CD1c-positive myeloid dendritic cell (primary cell): ENCODE measurements at regions not wholly inside any gene's neighbourhood (a gene's known extent, or its start where the extent isn't known, plus 50 kb on each side); places are given as distances from the start of the nearest gene placed in this dataset.
"Not testable (repeated sequence)": the region's sequence is repeated elsewhere in the genome, so short reads cannot be mapped to it uniquely, and the experiment has no call there.

Experiments
- DNase-seq: peaks from one replicate; pipeline ENCODE4 v3.0.0-alpha.2; 2016; ENCODE audit errors: extremely low spot score

DNA sequence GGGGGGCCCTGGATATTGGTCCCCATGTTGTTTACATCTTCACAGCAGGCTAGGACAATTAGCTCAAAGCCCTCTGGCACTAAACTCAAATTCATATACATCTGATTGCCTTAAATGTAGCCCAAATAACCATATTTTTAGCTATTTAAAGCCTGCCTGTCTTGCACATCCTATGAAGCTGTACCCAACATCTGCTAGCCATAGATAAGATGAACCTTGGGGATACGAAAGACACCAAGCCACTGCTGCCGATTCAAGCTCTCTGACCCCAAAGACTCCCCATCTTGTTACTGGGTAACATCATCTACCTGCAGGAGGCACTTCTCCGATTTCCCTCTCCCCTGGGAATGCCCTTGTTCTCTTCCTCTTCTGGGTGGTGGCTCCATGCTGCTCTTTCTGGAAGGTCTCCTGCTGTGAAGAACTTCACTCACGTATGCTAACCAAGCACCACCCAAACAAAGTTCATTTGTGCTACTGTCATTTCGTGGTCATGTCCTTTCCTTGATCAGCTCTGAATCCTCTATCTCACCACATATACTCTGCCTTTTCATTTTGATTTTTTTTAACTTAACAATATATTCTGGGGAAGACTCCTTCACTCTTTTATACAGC lies 107.7 kb upstream of the ATXN3L start:
- DNase-seq, result no peak

DNA sequence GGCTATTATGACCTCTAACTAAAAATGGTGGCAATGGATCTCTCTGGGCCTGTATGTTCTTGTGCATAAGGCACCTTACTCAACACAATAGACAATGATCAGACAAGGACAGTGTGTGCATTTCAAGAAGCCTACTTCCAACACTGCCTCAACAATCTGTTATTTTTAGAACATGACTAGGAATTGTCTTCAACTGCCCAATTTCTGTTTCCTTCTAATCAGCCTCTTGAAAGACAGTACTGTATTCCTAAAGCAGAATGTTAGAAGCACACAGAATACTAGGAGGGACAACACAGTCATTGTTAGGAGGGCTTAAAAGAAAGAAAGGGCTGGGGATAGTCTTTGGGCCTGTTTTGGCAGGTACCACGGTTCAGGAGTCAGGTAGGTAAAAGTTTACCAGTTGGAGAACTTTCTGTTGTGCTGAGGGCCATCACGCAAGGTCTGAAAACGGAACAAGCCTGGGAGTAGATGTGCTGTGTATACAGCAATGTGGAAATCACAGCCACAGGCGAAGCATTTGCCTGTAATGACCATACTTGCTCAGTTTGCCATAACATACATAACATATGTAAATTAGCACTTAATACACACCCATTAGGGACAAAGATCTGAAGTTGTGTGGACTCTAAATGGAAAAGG lies 100.8 kb upstream of the ATXN3L start:
- no peak for DNase-seq

DNA sequence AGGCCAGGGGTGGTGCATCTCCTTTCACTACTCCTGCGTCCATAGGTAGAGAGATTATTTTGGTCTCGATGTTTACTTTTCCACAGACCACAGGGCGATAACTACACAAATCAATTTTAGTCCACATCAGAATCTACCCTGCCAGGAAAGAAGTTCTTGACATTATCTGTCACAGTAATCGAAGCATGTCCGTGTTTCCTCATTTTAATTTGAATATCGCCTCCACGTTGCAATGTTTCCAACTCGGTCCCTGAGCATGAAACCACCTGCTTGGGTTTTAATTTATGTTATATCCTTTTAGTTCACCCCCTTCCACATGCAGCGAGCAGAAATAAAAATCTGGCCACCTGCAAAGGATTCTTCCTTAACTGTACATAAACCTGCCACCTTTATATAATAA lies 100.1 kb upstream of the ATXN3L start:
- DNase-seq, result no peak

GRCh38 chrX:13419276-13419675 lies 99.4 kb upstream of the ATXN3L start:
- DNase-seq, result no peak

DNA sequence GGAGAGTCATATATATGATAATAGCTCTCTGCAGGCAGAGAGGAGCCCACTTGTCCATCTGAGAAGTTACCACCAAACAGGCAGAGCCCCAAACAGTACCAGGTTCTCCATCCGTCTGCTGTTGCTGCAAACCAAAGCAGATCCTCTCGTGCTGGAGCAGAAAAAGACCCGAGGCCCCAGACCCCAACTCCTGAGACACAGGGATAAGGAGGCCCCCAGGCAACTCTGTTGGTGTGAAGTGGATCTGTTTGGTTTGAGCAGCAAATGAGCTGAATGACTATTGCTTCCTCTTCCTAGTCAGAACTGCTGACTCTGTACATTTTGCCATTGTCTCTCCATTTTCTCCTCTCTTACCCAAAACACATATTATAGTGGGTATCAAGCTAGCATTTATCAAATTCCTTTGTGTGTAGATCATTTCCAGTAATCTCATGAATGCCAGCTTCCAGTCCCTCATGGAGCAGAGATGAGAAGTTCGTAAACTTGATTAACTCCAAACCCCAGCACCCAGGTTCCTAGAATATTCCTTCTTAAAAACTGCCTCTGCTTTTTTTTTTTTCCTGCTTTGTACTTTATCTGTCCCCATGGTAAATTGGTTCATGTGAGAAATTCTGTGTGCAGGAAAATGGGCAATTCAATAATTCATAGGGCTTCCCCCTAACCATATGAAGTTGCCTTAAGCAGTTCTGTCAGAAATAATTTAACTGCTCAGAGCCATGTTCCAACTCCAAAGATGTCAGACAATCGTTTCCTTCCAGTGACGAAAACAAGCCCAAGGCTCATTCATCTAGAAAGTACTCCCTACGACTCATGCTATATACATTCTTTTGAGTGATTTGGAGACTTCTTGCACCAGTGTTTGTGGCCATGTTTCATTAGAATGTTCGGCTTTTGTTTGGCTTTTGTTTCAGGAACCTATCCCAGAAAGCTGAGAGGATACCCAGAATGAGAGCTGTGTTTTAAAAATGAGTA lies 98.6 kb upstream of the ATXN3L start:
- DNase-seq, result no peak

- DNase-seq, result no peak
Measured at GRCh38 chrX:13415509-13415908, 95.7 kb upstream of the ATXN3L start.

- no peak for DNase-seq
Measured at GRCh38 chrX:13414006-13414647, 94.3 kb upstream of the ATXN3L start.

DNA sequence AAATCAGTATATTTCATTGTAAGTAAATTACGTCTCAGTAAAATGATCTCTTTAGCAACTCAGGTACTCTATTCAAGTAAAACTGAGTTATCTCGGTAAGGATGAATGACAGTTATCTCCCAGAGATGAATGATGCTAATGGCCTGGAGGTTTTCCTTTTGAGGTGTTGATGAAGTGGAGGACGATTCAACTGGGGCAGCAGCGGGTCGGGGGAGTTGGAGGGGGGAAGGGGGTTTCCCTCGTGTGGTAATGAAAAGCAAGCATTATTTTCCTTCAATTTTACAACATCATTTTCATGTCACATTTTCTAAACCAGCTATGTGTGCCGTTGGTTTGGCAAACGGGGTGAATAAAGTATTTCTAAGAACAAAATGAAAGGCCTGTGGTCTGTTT lies 92.4 kb upstream of the ATXN3L start:
- no peak for DNase-seq

DNA sequence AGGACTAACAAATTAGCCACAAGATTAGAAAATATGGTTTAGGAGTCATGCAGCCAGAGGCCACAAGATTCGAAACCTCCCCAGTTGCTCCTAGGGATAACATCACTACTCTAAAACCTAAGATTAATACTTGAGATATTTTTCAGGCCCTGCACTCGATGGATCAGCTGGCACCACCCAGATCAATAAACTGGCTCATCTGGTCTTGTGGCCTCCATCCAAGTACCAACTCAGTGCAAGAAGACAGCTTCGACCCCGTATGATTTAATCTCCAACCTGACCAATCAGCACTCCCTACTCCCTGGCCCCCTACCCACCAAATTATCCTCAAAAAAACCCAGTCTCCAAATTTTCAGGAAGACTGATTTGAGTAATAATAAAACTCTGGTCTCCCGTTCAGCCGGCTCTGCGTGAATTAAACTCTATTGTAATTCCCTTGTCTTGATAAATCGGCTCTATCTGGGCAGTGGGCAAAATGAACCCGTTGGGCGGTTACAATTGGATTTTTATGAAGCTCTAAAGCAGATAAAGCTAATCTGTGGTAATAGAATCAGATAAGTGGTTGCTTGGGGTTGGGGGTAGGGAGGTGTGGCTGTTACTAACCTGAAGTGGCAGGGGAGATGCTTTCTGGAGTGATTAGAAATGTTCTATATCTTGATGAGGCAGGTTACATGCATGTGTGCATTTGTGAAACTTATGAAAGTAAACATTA lies 91.8 kb upstream of the ATXN3L start:
- no peak for DNase-seq

DNA sequence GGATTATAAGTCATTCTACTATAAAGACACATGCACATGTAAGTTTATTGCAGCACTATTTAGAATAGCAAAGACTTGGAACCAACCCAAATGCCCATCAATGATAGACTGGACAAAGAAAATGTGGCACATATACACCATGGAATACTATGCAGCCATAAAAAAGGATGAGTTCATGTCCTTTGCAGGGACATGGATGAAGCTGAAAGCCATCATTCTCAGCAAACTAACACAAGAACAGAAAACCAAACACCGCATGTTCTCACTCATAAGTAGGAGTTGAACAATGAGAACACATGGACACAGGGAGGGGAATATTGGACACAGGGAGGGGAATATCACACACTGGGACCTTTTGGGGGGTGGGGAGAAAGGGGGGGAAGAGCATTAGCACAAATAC lies 88.7 kb upstream of the ATXN3L start:
- DNase-seq, result not testable (repeated sequence)

- DNase-seq, result not testable (repeated sequence)
Measured at GRCh38 chrX:13404777-13405176, 84.9 kb upstream of the ATXN3L start.

DNA sequence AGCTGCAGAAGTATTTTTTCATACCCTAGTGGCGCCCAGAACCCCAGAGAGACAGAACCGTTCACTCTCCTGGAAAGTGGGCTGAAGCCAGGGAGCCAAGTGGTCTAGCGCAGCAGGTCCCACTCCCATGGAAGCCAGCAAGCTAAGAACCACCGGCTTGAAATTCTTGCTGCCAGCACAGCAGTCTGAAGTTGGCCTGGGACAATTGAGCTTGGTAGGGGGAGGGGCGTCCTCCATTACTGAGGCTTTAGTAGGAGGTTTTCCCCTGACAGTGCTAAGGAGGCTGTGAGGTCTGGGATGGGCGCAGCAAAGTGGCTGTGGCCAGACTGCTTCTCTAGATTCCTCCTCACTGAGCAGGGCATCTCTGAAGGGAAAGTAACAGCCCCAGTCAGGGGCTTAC lies 84.5 kb upstream of the ATXN3L start:
- no peak for DNase-seq

DNA sequence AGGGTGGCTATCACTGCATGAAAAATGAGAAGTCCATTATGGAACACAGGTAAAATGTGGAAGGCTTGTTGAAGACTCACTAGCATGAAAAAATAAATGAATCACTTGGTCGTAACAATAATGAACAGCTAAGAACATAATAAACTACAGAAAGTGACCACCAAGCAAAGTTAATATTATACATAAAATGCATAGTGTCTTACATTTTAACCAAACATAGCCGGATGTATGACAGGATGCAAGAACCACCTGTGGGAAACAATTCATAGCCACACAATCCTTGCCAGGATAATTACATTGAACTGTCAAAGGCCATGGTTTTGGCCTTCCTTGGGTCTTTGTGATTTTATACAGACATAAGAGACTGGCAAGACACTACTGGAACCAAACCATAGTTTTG lies 81.9 kb upstream of the ATXN3L start:
- DNase-seq, result no peak

DNA sequence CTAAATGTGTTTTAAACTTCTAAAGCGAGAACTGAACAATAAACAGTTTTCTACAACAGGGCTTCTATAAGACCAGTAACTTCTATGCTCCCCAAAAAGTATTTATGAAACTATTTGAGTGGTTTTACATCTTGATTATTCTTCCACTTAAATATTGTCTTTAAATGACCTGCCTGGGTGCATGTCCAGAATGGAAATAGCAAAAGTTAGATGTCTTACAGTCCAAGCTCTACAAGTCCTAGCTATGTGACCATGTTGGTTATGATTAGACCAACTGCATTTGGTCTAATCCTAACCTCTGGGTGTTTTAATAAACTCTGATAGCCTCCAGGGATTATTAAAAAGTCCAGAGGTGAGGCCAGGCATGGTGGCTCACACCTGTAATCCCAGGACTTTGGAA lies 79.0 kb upstream of the ATXN3L start:
- DNase-seq, result no peak

DNA sequence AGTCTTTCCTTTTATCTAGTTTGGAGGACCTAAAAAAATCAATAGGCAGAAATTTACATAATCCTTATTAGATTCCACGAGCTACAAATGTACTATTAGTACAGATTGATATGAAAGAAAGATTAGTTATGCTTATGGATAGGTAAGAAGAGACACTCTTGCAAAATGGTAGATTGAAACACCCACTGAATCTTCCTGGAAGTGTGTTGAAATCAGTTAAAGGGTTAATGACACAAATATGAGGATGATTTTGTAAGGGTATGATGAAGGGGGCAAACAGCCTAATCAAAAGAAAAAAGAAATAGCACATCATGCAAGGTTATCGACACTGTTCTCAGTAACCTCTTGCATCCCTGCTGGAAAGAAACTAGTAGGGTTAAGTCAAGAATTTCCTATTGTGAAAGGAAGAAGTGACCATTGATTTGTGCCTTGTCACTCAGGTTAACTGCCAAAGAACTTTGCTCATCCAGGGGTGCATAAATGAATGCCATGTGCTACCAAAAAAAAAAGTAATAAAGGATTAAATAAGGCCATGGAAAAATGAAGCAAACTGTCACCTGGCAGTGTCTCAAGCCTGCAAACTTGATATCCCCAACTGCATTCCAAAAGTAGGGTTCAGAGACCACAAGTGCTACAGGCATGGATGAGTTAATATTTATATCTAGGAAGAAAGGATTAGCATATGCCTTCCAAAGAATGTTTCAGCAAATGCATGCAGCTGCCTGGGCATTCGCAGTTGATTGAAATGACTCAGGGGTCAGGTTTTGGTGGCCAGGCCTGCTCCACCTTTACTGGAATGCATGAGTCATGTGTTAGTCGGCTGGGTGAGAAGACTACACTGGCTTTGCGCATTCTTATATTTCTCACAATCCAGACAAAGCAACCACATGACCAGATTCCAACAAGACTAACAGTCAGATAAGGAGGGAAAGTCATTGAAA lies 78.3 kb upstream of the ATXN3L start:
- no peak for DNase-seq

DNA sequence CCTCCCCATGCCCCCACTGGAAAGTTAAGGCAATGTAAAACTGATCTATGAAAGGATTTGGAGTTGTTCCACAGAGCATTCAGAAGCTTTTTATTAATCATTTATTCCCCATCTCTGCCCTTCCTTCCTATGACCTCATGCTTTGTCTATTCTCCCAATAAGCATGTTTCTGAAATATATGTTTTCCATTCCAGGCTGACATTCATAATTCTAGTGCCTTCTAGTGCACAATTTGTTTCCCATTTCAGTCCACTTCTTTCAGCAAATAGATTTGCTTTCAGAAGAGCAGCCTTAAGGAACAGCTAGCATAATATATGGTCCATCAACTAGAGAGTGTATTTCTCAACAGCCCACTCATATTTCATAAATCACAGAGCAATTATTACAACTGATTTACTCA lies 77.1 kb upstream of the ATXN3L start:
- DNase-seq, result no peak

GRCh38 chrX:13389501-13389900 lies 69.6 kb upstream of the ATXN3L start:
- DNase-seq, result no peak

DNA sequence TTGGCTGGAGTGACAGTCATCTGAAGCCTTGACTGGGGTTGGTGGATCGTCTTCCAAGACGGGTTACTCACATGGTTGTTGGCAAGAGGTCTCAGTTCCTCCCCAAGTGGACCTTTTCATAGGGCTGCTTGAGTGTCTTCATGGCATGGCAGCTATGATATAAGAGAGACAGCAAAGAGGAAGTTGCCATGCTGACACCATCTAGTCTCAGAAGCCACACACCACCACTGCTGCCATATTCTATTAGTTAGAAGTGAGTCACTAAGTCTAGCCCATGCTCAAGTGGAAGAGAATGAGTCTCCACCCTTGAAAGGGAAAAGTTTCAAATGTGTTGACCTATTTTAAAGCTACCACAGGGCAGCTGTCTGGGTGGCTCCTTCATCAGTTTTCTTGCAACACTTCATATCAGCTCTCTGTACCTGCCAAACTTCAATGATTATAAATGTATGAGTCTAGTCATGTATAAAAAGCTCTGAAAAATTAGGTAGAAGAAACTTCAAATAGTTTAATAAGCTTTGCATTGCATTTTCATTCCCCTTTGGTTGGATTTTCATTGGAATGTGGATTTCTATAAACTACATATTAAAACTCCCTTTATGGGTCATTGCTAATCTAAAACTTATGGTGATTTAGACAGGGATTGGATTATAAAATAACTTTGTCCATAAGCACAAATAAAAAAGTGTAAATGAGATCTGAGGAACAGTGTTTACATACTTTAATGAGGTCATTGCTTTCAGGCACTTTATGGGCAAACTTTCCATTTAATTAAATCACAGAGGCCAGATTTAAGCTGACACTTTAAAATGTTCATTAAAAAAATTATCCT lies 68.0 kb upstream of the ATXN3L start:
- DNase-seq, result peak; percentile 78

- DNase-seq, result no peak
Measured at GRCh38 chrX:13386636-13387035, 66.8 kb upstream of the ATXN3L start.

DNA sequence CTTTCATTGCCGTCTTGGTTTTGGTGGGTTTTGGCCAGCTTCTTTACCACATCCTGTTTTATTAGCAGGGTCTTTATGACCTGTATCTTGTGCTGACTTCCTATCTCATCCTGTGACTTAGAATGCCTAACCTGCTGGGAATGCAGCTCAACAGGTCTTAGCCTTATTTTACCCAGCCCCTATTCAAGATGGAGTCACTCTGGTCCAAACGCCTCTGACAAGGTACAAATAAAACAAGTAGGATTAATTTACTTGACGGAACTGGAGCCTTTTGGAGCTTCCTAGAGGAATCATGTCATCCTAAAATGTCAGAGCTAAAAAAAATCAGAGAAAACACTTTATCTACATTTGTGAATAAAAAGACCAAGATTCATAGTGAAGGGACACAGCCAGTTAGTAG lies 66.2 kb upstream of the ATXN3L start:
- no peak for DNase-seq
